HEK293 (cell line): ENCODE measurements at regions not wholly inside any gene's neighbourhood (a gene's known extent, or its start where the extent isn't known, plus 50 kb on each side); places are given as distances from the start of the nearest gene placed in this dataset.

Source experiments
- BCL11A ChIP-seq: fragments of 450-650 bp; formaldehyde crosslinking; IDR thresholded peaks from 2 replicates; pipeline ENCODE4 v1.5.1; 2016; ENCODE audit warnings: low read depth, missing biosample characterization, missing genetic modification characterization
- HOXC10 ChIP-seq: sonication (generic); formaldehyde crosslinking; IDR thresholded peaks from 2 replicates; pipeline ENCODE4 v1.8.1; 2023; ENCODE audit warnings: mild to moderate bottlenecking, missing genetic modification reagents
- INSM2 ChIP-seq: fragments of 450-650 bp; formaldehyde crosslinking; IDR thresholded peaks from 2 replicates; pipeline ENCODE4 v1.5.1; 2016; ENCODE audit warnings: missing biosample characterization, missing genetic modification characterization
- KLF1 ChIP-seq: fragments of 450-650 bp; formaldehyde crosslinking; IDR thresholded peaks from 2 replicates; pipeline ENCODE4 v1.5.1; 2016; ENCODE audit warnings: missing biosample characterization, missing genetic modification characterization
- KLF16 ChIP-seq: fragments of 450-650 bp; formaldehyde crosslinking; IDR thresholded peaks from 2 replicates; pipeline ENCODE4 v1.5.1; 2017; ENCODE audit warnings: missing biosample characterization, missing genetic modification characterization
- SP2 ChIP-seq: fragments of 450-650 bp; formaldehyde crosslinking; IDR thresholded peaks from 2 replicates; pipeline ENCODE4 v1.5.1; 2016; ENCODE audit warnings: missing biosample characterization, missing genetic modification characterization
- ZBTB1 ChIP-seq: fragments of 450-650 bp; formaldehyde crosslinking; IDR thresholded peaks from 2 replicates; pipeline ENCODE4 v1.5.1; 2016; ENCODE audit warnings: missing biosample characterization, missing genetic modification characterization
- ZBTB11 ChIP-seq: fragments of 450-650 bp; formaldehyde crosslinking; conservative IDR thresholded peaks from 2 replicates; pipeline ENCODE4 v1.5.1; 2016; ENCODE audit warnings: low read depth, missing biosample characterization, missing genetic modification characterization
- ZBTB20 ChIP-seq: fragments of 450-650 bp; formaldehyde crosslinking; IDR thresholded peaks from 2 replicates; pipeline ENCODE4 v1.5.1; 2016; ENCODE audit warnings: missing biosample characterization, missing genetic modification characterization
- ZBTB8A ChIP-seq: fragments of 450-650 bp; formaldehyde crosslinking; IDR thresholded peaks from 2 replicates; pipeline ENCODE4 v1.5.1; 2016; ENCODE audit warnings: missing biosample characterization, missing genetic modification characterization
- ZEB2 ChIP-seq: fragments of 450-650 bp; formaldehyde crosslinking; IDR thresholded peaks from 2 replicates; pipeline ENCODE4 v1.5.1; 2016; ENCODE audit warnings: missing biosample characterization, missing genetic modification characterization
- ZFP37 ChIP-seq: fragments of 450-650 bp; formaldehyde crosslinking; IDR thresholded peaks from 2 replicates; pipeline ENCODE4 v1.5.1; 2016; ENCODE audit warnings: missing biosample characterization, missing genetic modification characterization
- ZFP41 ChIP-seq: fragments of 450-650 bp; formaldehyde crosslinking; IDR thresholded peaks from 2 replicates; pipeline ENCODE4 v1.5.1; 2016; ENCODE audit warnings: missing biosample characterization, missing genetic modification characterization, borderline replicate concordance
- ZNF114 ChIP-seq: fragments of 450-650 bp; formaldehyde crosslinking; IDR thresholded peaks from 2 replicates; pipeline ENCODE4 v1.5.0; 2017; ENCODE audit warnings: missing biosample characterization, missing genetic modification characterization
- ZNF133 ChIP-seq: fragments of 450-650 bp; formaldehyde crosslinking; IDR thresholded peaks from 2 replicates; pipeline ENCODE4 v1.5.1; 2016; ENCODE audit warnings: missing biosample characterization, missing genetic modification characterization
- ZNF16 ChIP-seq: fragments of 450-650 bp; formaldehyde crosslinking; IDR thresholded peaks from 2 replicates; pipeline ENCODE4 v1.5.1; 2016; ENCODE audit warnings: low read depth, missing biosample characterization, missing genetic modification characterization
- ZNF184 ChIP-seq: fragments of 450-650 bp; IDR thresholded peaks from 2 replicates; pipeline ENCODE4 v1.5.1; 2018; ENCODE audit warnings: missing biosample characterization, mild to moderate bottlenecking, missing genetic modification characterization
- ZNF510 ChIP-seq: fragments of 450-650 bp; formaldehyde crosslinking; IDR thresholded peaks from 2 replicates; pipeline ENCODE4 v1.5.1; 2018; ENCODE audit warnings: mild to moderate bottlenecking, missing genetic modification characterization, missing biosample characterization; ENCODE audit not compliant: insufficient replicate concordance
- ZNF513 ChIP-seq: fragments of 450-650 bp; IDR thresholded peaks from 2 replicates; pipeline ENCODE4 v1.5.1; 2018; ENCODE audit warnings: missing biosample characterization, missing genetic modification characterization
- ZNF529 ChIP-seq: fragments of 450-650 bp; formaldehyde crosslinking; IDR thresholded peaks from 2 replicates; pipeline ENCODE4 v1.5.1; 2017; ENCODE audit warnings: missing genetic modification characterization, missing biosample characterization; ENCODE audit not compliant: insufficient replicate concordance
- ZNF561 ChIP-seq: fragments of 450-650 bp; IDR thresholded peaks from 2 replicates; pipeline ENCODE4 v1.5.1; 2018; ENCODE audit warnings: missing biosample characterization, missing genetic modification characterization, borderline replicate concordance
- ZNF580 ChIP-seq: fragments of 450-650 bp; formaldehyde crosslinking; IDR thresholded peaks from 2 replicates; pipeline ENCODE4 v1.5.1; 2016; ENCODE audit warnings: missing biosample characterization, missing genetic modification characterization
- ZNF623 ChIP-seq: fragments of 450-650 bp; formaldehyde crosslinking; IDR thresholded peaks from 2 replicates; pipeline ENCODE4 v1.5.1; 2016; ENCODE audit warnings: missing biosample characterization, missing genetic modification characterization
- ZNF624 ChIP-seq: fragments of 450-650 bp; formaldehyde crosslinking; IDR thresholded peaks from 2 replicates; pipeline ENCODE4 v1.5.1; 2017; ENCODE audit warnings: missing biosample characterization, missing genetic modification characterization
- ZNF639 ChIP-seq: fragments of 450-650 bp; formaldehyde crosslinking; IDR thresholded peaks from 2 replicates; pipeline ENCODE4 v1.5.1; 2016; ENCODE audit warnings: missing biosample characterization, missing genetic modification characterization
- ZNF645 ChIP-seq: fragments of 450-650 bp; formaldehyde crosslinking; IDR thresholded peaks from 2 replicates; pipeline ENCODE4; 2016; ENCODE audit warnings: missing biosample characterization, missing genetic modification characterization
- ZNF654 ChIP-seq: fragments of 450-650 bp; formaldehyde crosslinking; IDR thresholded peaks from 2 replicates; pipeline ENCODE4 v1.5.1; 2016; ENCODE audit warnings: low read depth, missing biosample characterization, missing genetic modification characterization
- ZNF76 ChIP-seq: fragments of 450-650 bp; formaldehyde crosslinking; IDR thresholded peaks from 2 replicates; pipeline ENCODE4; 2016; ENCODE audit warnings: low read depth, missing biosample characterization, missing genetic modification characterization, borderline replicate concordance
- ZNF785 ChIP-seq: fragments of 450-650 bp; formaldehyde crosslinking; IDR thresholded peaks from 2 replicates; pipeline ENCODE4 v1.5.1; 2016; ENCODE audit warnings: missing biosample characterization, missing genetic modification characterization
- ZSCAN18 ChIP-seq: fragments of 450-650 bp; formaldehyde crosslinking; IDR thresholded peaks from 2 replicates; pipeline ENCODE4 v1.5.1; 2016; ENCODE audit warnings: missing biosample characterization, missing genetic modification characterization
- ZSCAN30 ChIP-seq: fragments of 450-650 bp; IDR thresholded peaks from 2 replicates; pipeline ENCODE4 v1.5.1; 2018; ENCODE audit warnings: missing biosample characterization, mild to moderate bottlenecking, missing genetic modification characterization, moderate library complexity

- TF ChIP-seq ZNF639, result no peak
- TF ChIP-seq KLF16 (tag by site-specific recombination), result no peak
- TF ChIP-seq ZBTB1 (tag by site-specific recombination), result no peak
- TF ChIP-seq ZSCAN18, result no peak
- no peak for TF ChIP-seq INSM2 (tag by site-specific recombination)
- no peak for TF ChIP-seq BCL11A
- no peak for TF ChIP-seq SP2 (tag by site-specific recombination)
- TF ChIP-seq ZNF510 (tag by site-specific recombination), result no peak
- no peak for TF ChIP-seq ZNF624 (tag by site-specific recombination)
- TF ChIP-seq ZNF654 (tag by site-specific recombination), result no peak
- no peak for TF ChIP-seq ZFP41
- TF ChIP-seq ZBTB8A (tag by site-specific recombination), result peak; percentile 85
- no peak for TF ChIP-seq ZNF785 (tag by site-specific recombination)
- TF ChIP-seq KLF1, result no peak
- TF ChIP-seq ZNF16 (tag by site-specific recombination), result no peak
- no peak for TF ChIP-seq HOXC10 (CRISPR knock-in tag)
- TF ChIP-seq ZSCAN30 (tag by site-specific recombination), result peak; percentile 89; the same call in 1 of the 2 replicates
- no peak for TF ChIP-seq ZNF513 (tag by site-specific recombination)
- no peak for TF ChIP-seq ZNF529
- TF ChIP-seq ZNF580 (tag by site-specific recombination), result peak; percentile 90; the same call in 1 of the 2 replicates
- no peak for TF ChIP-seq ZFP37 (tag by site-specific recombination)
- TF ChIP-seq ZNF184 (tag by site-specific recombination), result no peak
- TF ChIP-seq ZEB2, result no peak
- TF ChIP-seq ZNF623 (tag by site-specific recombination), result no peak
- peak; percentile 77; the same call in 1 of the 2 replicates for TF ChIP-seq ZNF561
- TF ChIP-seq ZNF76, result no peak
- peak; percentile 50; the same call in 1 of the 2 replicates for TF ChIP-seq ZNF133
- no peak for TF ChIP-seq ZBTB20 (tag by site-specific recombination)
- 0 out of 2 replicates have a peak, but pooled peaks have one; percentile 29 for TF ChIP-seq ZBTB11 (tag by site-specific recombination)
- no peak for TF ChIP-seq ZNF114
- TF ChIP-seq ZNF645 (tag by site-specific recombination), result no peak
Observed at GRCh38 chr12:70070494-70071007, 172.7 kb upstream of the CNOT2 start (continued).
